Fibroblast of the aortic adventitia (primary cell): ENCODE measurements at regions not wholly inside any gene's neighbourhood (a gene's known extent, or its start where the extent isn't known, plus 50 kb on each side); places are given as distances from the start of the nearest gene placed in this dataset.
"Not testable (repeated sequence)": the region's sequence is repeated elsewhere in the genome, so short reads cannot be mapped to it uniquely, and the experiment has no call there.

Source experiments
- DNase-seq: peaks from one replicate; pipeline ENCODE4 v3.0.0-alpha.2; 2010; ENCODE audit warnings: low read depth
- H3K4me3 ChIP-seq: 2 replicates; pipeline ENCODE4 v1.5.1; 2011; ENCODE audit warnings: low read depth, mild to moderate bottlenecking, control low read depth, low read length, moderate library complexity
- TF ChIP-seq, protein P1 (sequence below): IDR thresholded peaks from 2 replicates; pipeline ENCODE4 v1.5.1; 2011; ENCODE audit warnings: mild to moderate bottlenecking, low read length, control low read depth, inconsistent platforms; ENCODE audit not compliant: insufficient read depth

DNA sequence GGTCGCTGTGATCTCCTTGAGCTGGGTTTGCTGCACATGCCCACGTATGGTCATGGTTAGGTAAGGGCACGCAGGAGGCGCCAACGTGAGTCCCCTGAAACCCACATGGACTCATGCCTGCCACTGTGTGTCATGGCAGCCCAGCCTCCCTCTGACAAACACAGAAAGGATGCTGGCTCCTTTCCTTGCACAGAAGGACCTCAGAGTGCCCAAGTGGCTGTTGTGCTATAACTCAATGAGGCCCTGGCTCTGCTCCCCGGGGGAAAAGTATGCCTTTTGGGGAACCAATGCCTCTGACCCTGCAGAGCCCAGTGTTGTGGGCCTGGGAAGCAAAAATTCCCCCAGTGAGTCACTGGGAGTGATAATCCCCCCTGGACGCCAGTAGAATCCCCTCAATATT is 233.9 kb downstream of the VAPA start:
- no peak for DNase-seq
- TF ChIP-seq, protein P1, sequence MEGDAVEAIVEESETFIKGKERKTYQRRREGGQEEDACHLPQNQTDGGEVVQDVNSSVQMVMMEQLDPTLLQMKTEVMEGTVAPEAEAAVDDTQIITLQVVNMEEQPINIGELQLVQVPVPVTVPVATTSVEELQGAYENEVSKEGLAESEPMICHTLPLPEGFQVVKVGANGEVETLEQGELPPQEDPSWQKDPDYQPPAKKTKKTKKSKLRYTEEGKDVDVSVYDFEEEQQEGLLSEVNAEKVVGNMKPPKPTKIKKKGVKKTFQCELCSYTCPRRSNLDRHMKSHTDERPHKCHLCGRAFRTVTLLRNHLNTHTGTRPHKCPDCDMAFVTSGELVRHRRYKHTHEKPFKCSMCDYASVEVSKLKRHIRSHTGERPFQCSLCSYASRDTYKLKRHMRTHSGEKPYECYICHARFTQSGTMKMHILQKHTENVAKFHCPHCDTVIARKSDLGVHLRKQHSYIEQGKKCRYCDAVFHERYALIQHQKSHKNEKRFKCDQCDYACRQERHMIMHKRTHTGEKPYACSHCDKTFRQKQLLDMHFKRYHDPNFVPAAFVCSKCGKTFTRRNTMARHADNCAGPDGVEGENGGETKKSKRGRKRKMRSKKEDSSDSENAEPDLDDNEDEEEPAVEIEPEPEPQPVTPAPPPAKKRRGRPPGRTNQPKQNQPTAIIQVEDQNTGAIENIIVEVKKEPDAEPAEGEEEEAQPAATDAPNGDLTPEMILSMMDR, result no peak
- H3K4me3 ChIP-seq, result no peak overlapping the region

DNA sequence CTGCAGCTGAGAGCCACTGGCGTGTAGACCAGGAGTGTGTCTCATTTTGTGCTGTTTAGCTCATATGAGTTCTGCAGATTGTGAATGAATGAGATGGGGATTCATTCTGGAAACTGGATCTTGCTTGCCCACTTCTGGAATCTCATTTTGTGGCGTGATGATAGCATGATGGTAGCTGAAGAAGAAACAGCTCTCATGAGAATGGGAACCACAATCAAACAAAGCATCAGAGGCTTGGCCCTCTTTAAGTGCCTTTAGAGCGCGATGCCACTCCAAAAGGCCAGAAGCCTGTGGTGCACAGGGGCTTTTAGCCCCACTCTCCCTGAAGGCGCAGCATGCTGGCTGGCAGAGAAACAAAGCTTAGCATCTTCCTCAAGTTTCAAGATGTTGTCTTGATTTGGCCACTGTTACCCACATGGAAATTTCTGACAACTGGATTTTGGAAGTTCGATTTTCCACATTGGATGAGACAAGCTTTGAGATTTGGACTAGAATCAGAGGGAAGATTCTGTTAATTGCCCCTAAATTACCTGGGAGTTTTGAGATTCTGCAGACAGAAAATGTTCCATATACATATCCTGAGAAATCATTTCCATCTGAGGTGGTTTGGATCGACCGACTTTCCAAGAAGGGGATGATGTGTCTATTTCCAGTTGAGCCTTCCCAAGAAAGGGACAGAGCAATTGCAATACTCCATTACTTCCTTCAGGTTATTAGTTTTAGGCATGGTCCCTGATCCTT is 234.5 kb downstream of the VAPA start:
- DNase-seq, result no peak
- TF ChIP-seq, protein P1, result no peak
- no peak overlapping the region for H3K4me3 ChIP-seq

DNA sequence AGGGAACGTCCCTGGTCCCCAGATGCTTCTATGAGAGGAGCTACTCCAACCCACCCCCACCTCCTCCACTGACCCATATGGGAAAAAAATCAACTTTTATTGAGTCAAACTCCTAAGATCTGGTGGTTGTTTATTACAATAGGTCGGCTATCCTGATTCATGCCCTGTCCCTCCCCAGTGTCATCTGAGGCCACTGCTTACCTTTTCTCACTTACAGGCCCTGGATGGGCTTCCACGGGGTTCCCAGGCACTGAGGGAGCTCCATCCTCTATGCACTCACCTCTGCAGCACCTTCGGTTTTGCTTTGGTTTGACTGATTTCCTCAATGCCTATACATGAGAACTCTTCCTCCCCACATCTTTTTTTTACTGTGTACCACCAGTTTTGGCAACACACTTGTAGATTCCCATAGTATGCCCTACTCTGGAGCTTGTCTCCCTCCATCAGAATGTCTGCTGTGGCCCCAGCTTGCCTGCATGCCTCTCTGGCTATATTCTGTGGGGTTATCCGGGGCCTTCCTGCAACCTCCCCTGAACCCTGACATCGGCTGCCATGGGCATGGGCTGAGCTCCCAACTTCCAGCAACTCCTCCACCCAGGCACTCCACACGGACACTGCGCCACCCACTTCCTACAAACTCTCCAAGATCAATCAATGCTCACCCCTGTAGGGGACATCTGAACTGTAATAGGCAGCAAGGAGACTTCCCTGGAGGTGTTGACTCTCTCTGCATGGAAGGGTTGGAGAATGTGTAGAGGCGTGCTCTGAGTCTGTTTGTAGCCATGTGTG is 236.1 kb downstream of the VAPA start:
- no peak overlapping the region for H3K4me3 ChIP-seq
- TF ChIP-seq, protein P1, result no peak
- no peak for DNase-seq

DNA sequence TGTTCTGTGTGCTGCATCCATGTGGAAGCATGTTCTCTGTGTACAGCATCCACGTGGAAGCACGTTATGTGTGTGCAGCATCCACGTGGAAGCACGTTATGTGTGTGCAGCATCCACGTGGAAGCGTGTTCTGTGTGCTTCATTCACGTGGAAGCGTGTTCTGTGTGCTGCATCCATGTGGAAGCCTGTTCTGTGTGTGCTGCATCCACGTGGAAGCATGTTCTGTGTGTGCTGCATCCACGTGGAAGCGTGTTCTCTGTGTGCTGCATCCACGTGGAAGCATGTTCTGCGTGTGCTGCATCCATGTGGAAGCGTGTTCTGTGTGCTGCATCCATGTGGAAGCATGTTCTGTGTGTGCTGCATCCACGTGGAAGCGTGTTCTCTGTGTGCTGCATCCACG is 236.8 kb downstream of the VAPA start:
- DNase-seq, H3K4me3 ChIP-seq: not testable (repeated sequence)

DNA sequence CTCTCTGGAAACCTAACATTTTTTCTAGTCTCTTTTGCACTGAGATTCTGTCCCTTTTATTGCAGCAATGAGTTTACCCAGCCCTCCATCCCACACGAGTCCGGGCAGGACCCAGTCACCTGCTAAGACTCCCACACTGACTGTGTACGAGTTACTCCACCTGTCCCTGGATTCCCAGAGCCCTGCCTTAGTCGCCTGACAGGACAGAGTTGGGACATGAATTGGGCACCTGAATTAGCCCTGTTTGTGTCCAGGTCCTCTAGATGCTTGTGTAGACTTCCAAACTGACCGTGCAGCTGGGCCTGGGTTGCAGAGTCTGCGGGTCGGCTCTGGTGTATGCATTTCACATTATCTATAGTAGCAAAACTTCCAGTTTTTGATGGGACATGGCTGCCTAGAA is 238.7 kb downstream of the VAPA start:
- TF ChIP-seq, protein P1, result no peak
- no peak overlapping the region for H3K4me3 ChIP-seq
- no peak for DNase-seq

DNA sequence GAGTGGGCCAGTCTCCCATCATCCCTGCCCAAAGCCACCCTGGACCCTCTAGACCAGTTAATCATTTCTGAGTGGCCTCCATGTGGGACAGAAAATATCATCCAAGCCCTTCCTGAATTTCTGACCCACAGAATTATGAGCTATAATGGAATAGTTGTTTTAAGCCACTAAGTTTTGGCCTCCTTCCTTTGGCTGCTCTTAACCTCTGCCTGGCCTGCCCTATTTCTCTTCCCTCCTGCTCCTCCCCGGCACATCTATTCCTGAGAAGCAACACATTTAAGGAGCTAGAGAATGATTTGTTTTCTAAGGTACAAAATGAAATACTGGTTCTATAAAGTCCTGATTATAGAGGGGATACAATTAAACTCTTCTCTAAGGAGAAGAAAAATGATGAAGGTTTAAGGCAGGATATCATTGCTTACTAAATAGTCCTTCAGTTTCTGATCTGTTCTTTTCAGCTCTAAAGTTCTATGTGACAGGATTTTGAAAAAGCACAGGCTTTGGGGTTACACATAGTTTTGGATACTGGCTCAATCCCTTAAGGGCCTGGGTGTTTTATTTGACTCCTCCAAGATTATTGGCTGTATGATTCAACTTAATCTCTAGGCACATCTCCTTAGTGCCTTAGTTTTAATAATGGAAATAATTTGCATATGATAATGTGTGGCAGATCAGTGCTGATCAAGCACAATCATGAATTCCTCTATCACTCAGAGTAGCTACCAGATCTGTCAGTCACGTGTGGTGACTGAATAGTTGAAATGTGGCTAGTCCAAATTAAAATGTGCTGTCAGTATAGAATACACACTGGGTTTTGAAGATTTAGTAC is 240.3 kb downstream of the VAPA start:
- DNase-seq, result no peak
- no peak overlapping the region for H3K4me3 ChIP-seq
- TF ChIP-seq, protein P1, result no peak

DNA sequence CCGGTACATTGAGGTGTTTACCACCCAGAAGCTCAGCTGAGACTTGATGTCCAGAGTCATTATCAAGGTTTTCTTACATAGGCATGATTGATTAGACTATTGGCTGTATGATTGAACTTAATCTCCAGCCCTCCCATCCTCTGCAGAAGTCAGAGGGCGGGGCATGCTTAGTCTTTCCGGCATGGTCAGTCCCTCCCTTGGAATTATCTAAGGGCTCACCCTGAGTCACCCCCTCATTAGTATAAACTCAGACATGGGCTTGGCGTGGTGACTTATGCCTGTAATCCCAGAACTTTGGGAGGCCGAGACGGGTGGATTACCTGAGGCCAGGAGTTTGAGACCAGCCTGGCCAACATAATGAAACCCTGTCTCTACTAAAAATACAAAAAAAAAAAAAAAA is 243.9 kb downstream of the VAPA start:
- H3K4me3 ChIP-seq, result no peak overlapping the region
- TF ChIP-seq, protein P1, result no peak
- no peak for DNase-seq
